ENCODE measurements at regions not wholly inside any gene's neighbourhood (a gene's known extent, or its start where the extent isn't known, plus 50 kb on each side); places are given as distances from the start of the nearest gene placed in this dataset.

- no peak for TF ChIP-seq ZNF274 (IDR thresholded peaks at IDR 0.05; ENCODE audit: low read depth, low read length)
Measured at GRCh38 chr3:177471733-177472480, 274.6 kb upstream of the TBL1XR1 start.

DNA sequence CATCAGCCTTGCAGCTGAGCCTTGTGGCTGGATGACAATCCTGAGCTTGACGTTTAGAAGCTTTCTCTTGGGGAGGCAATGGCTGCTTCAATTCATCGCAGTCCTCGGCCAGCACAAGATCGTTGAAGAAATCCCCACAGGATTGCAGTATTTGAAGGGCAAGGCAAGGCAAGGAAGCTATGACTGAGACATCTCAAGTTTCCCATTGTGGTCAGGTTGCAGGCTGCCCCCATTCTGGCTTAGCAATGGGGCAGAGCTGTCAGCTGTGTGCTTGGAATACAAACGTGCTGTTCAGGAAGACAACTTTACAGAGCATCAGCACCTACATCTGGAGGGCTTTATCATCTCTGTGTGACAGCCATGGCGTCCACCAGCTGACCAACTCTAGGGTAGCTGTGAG is 275.9 kb upstream of the TBL1XR1 start:
- TF ChIP-seq ZNF274 (IDR thresholded peaks at IDR 0.05; ENCODE audit: low read depth, low read length), result no peak
- H3K4me3 ChIP-seq (ENCODE audit: low read length), result no peak overlapping the region

More at GRCh38 chr3:177471733-177472480, 274.6 kb upstream of the TBL1XR1 start:
- no peak overlapping the region for H3K4me3 ChIP-seq (ENCODE audit: low read length)

DNA sequence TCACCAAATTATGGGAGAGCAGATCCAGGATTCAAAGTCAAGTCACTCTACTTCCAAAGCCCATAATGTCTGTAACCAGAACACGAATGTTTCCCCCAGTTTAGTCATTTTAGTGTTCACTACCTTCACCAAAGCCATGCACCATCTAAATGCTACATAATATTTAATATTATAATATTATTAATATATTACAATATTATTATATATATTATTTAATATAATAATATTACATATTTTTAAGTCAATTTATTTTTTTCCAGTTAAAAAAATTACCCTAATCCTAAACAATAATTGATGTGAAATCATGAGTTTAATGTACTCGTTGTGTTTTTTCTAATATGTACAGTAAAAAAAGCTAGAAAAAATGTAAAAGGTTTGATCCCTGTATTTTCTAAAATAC is 276.6 kb upstream of the TBL1XR1 start:
- no peak overlapping the region for H3K4me3 ChIP-seq (ENCODE audit: low read length)
- TF ChIP-seq ZNF274 (IDR thresholded peaks at IDR 0.05; ENCODE audit: low read depth, low read length), result no peak

- TF ChIP-seq ZNF274 (IDR thresholded peaks at IDR 0.05; ENCODE audit: low read depth, low read length), result no peak
- no peak overlapping the region for H3K4me3 ChIP-seq (ENCODE audit: low read length)
Measured at GRCh38 chr3:177474652-177475355, 277.5 kb upstream of the TBL1XR1 start.

GRCh38 chr3:177475356-177475665 is 278.0 kb upstream of the TBL1XR1 start:
- no peak for TF ChIP-seq ZNF274 (IDR thresholded peaks at IDR 0.05; ENCODE audit: low read depth, low read length)
- no peak overlapping the region for H3K4me3 ChIP-seq (ENCODE audit: low read length)

GRCh38 chr3:177476495-177476894 is 279.2 kb upstream of the TBL1XR1 start:
- no peak overlapping the region for H3K4me3 ChIP-seq (ENCODE audit: low read length)
- TF ChIP-seq ZNF274 (IDR thresholded peaks at IDR 0.05; ENCODE audit: low read depth, low read length), result no peak

DNA sequence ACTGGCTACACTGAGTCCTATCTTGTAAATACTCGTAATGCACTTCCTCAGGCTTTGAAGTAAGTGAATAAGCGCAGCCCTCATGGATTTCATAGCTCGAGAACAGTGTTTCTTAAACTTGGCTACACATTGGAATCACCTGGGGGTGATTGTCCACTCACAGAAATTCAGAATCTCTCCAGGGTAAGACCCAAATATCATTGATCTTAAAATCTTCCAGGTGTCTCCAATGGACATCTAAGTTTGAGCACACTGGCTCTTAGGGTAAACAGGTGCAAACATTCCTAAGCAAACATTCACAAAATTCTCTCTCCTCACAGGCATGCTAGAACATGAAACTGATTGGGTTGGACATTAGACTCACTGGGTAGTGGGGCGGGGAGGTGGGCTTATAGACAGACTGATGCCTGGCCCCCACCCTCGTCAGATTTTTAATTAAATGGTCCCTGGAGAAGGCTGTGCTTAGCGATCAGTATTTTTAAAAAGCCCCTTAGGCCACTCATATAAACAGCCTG is 279.7 kb upstream of the TBL1XR1 start:
- H3K4me3 ChIP-seq (ENCODE audit: low read length), result no peak overlapping the region
- TF ChIP-seq ZNF274 (IDR thresholded peaks at IDR 0.05; ENCODE audit: low read depth, low read length), result no peak

DNA sequence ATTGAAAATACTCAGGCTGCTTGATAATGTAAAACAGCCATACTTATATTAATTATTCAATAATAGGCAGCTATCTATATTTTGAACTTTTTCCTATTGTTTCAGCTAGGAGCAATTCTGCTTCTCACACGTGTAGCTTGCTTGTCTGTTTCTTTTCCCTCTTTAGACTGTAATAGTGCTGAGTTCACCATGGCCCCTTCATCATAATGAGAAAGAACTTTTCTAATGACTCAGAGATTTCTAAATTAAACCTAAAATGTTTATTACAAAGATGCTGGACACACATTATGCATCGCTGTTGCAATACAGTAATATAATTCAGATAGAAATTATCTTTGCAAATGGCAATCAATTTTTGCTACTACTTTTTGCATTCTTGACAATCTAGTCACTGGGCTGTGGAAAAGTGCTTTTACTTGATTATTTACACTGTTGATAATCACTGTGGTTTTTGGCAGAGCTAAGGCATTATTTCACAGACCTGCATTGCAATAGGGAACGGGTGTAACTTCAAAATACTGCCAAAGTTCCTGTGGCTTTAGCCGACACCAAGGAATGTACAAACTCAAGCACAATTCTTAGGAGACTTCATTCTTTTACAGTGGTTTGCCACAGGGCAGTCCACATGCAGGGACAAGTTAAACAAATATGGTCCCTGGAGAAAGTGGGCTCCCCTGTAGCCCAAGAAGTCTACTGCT is 281.0 kb upstream of the TBL1XR1 start:
- no peak overlapping the region for H3K4me3 ChIP-seq (ENCODE audit: low read length)
- TF ChIP-seq ZNF274 (IDR thresholded peaks at IDR 0.05; ENCODE audit: low read depth, low read length), result no peak

GRCh38 chr3:177479630-177480029 is 282.3 kb upstream of the TBL1XR1 start:
- H3K4me3 ChIP-seq (ENCODE audit: low read length), result no peak overlapping the region
- no peak for TF ChIP-seq ZNF274 (IDR thresholded peaks at IDR 0.05; ENCODE audit: low read depth, low read length)

DNA sequence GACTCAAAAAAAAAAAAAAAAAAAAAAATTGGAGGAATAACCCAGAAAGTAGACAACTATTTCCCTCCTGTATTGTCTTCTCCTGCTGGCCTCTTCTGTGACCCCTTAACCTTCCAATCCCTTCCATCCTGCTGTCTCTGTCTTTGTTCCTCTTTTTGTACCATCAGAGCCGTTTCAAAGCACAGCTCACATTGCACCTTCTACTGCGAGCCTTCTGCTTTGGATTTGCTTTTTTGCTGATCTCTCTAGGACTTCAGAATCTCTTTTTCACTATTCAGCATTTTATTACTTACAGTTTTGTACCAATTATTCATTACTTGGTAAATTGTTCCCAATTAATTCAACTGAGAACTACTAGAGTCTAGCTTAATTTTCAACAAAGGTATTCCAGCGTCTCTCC is 284.0 kb upstream of the TBL1XR1 start:
- TF ChIP-seq ZNF274 (IDR thresholded peaks at IDR 0.05; ENCODE audit: low read depth, low read length), result no peak
- H3K4me3 ChIP-seq (ENCODE audit: low read length), result no peak overlapping the region

GRCh38 chr3:177482048-177482691 is 284.9 kb upstream of the TBL1XR1 start:
- TF ChIP-seq ZNF274 (IDR thresholded peaks at IDR 0.05; ENCODE audit: low read depth, low read length), result no peak
- H3K4me3 ChIP-seq (ENCODE audit: low read length), result no peak overlapping the region

- TF ChIP-seq ZNF274 (IDR thresholded peaks at IDR 0.05; ENCODE audit: low read depth, low read length), result no peak
- no peak overlapping the region for H3K4me3 ChIP-seq (ENCODE audit: low read length)
Measured at GRCh38 chr3:177483182-177483967, 286.1 kb upstream of the TBL1XR1 start.

- TF ChIP-seq ZNF274 (IDR thresholded peaks at IDR 0.05; ENCODE audit: low read depth, low read length), result no peak
- H3K4me3 ChIP-seq (ENCODE audit: low read length), result no peak overlapping the region
Measured at GRCh38 chr3:177484206-177484605, 286.9 kb upstream of the TBL1XR1 start.

Measured in GM08714 (cell line).